Limb (tissue), 2 donors: ENCODE measurements at regions not wholly inside any gene's neighbourhood (a gene's known extent, or its start where the extent isn't known, plus 50 kb on each side); places are given as distances from the start of the nearest gene placed in this dataset.
"Not testable (repeated sequence)": the region's sequence is repeated elsewhere in the genome, so short reads cannot be mapped to it uniquely, and the experiment has no call there.

Experiments used
- DNase-seq, 2 donors: peaks; one replicate each; pipeline ENCODE4 v3.0.0-alpha.2; 2016; ENCODE audit errors: extremely low spot score in 2 of 2

- no peak for DNase-seq
These were observed 439.8 kb upstream of the NR3C2 start for GRCh38 chr4:148881860-148882643.

- no peak for DNase-seq
These were observed 432.1 kb upstream of the NR3C2 start for GRCh38 chr4:148874331-148874730.

- DNase-seq, result no peak
These were observed 426.0 kb upstream of the NR3C2 start for GRCh38 chr4:148868191-148868590.

GRCh38 chr4:148866666-148867065 lies 424.5 kb upstream of the NR3C2 start:
- no peak for DNase-seq

GRCh38 chr4:148857973-148858534 lies 415.8 kb upstream of the NR3C2 start:
- no peak for DNase-seq

- DNase-seq, result peak; percentile 2 to 29
These were observed 415.2 kb upstream of the NR3C2 start for GRCh38 chr4:148857239-148857972.

- no peak for DNase-seq
These were observed 412.0 kb upstream of the NR3C2 start for GRCh38 chr4:148854203-148854602.

GRCh38 chr4:148852092-148852699 lies 410.0 kb upstream of the NR3C2 start:
- DNase-seq, result no peak

- DNase-seq, result no peak
These were observed 408.2 kb upstream of the NR3C2 start for GRCh38 chr4:148850257-148850995.

- no peak for DNase-seq
These were observed 407.4 kb upstream of the NR3C2 start for GRCh38 chr4:148849581-148849980.

GRCh38 chr4:148847544-148848255 lies 405.5 kb upstream of the NR3C2 start:
- no peak for DNase-seq

GRCh38 chr4:148845609-148846008 lies 403.4 kb upstream of the NR3C2 start:
- DNase-seq, result no peak

- DNase-seq, result no peak
These were observed 401.4 kb upstream of the NR3C2 start for GRCh38 chr4:148843625-148844024.

GRCh38 chr4:148842843-148843242 lies 400.6 kb upstream of the NR3C2 start:
- no peak for DNase-seq

- not testable (repeated sequence) for DNase-seq
These were observed 395.4 kb upstream of the NR3C2 start for GRCh38 chr4:148837571-148837970.

GRCh38 chr4:148834804-148835631 lies 392.8 kb upstream of the NR3C2 start:
- DNase-seq, result peak; percentile 44 to 58

GRCh38 chr4:148831945-148832344 lies 389.7 kb upstream of the NR3C2 start:
- no peak for DNase-seq

- no peak for DNase-seq
These were observed 386.1 kb upstream of the NR3C2 start for GRCh38 chr4:148828291-148828690.

- DNase-seq, result no peak
These were observed 385.6 kb upstream of the NR3C2 start for GRCh38 chr4:148827781-148828180.

- no peak for DNase-seq
These were observed 381.2 kb upstream of the NR3C2 start for GRCh38 chr4:148823419-148823769.
